GM12878 (cell line): ENCODE measurements at regions not wholly inside any gene's neighbourhood (a gene's known extent, or its start where the extent isn't known, plus 50 kb on each side); places are given as distances from the start of the nearest gene placed in this dataset.

ENCODE experiments used
- ATAC-seq: fragments of 200-7000 bp; cut with Tn5 transposase; 3 replicates; pipeline ENCODE4 v1.9.1; 2020; ENCODE audit warnings: mild to moderate bottlenecking, moderate library complexity
- BruUV-seq: library from RNA; stranded (reverse); fragments of 400-500 nt; replicated peaks from 2 replicates; lab custom pipeline; 2021; lab: Mats Ljungman, UMichigan
- CTCF ChIA-PET: fragments of 300-600 bp; sonication (Branson Sonifier 250); formaldehyde crosslinking; extraction: SDS; loops from one replicate; lab custom pipeline; 2021; ENCODE audit warnings: inconsistent platforms; lab: Yijun Ruan, JAX
- POLR2A ChIA-PET: fragments of 350-600 bp; formaldehyde crosslinking; extraction: SDS; loops from one replicate; lab custom pipeline; 2021; ENCODE audit warnings: inconsistent platforms; lab: Charles Lee
- RAD21 ChIA-PET: fragments of 300-600 bp; sonication (Branson Sonifier 250); formaldehyde crosslinking; loops from one replicate; lab custom pipeline; 2023; ENCODE audit warnings: antibody characterized with exemption; ENCODE audit not compliant: unreplicated experiment; lab: Charles Lee
- SMC1A ChIA-PET: fragments of 300-600 bp; sonication (Branson Sonifier 250); formaldehyde crosslinking; loops from one replicate; lab custom pipeline; 2023; ENCODE audit not compliant: unreplicated experiment, uncharacterized antibody; lab: Charles Lee
- DNase-seq: peaks from one replicate; pipeline ENCODE4 v3.0.0-alpha.2; 2011; ENCODE audit warnings: low read depth, low spot score
- FAIRE-seq: peaks from 3 replicates; lab custom pipeline; 2011; peaks lifted over from hg19 to GRCh38; lab: Jason Lieb, UNC
- H2AFZ ChIP-seq: 2 replicates; pipeline ENCODE4 v1.6.0; 2011; ENCODE audit warnings: low read depth, low read length, control low read depth; ENCODE audit not compliant: control insufficient read depth
- H3K27ac ChIP-seq: 2 replicates; pipeline ENCODE4 v1.5.1; 2011; ENCODE audit warnings: control low read depth; ENCODE audit not compliant: control insufficient read depth, insufficient read depth
- H3K27me3 ChIP-seq, 2 experiments: replicated peaks in 1 of 2; 2 replicates each; pipeline versions ENCODE4 v1.6.0 to v1.6.1; 2011; ENCODE audit warnings: low read length in 1 of 2; ENCODE audit not compliant: control insufficient read depth in 2 of 2, insufficient read depth in 2 of 2
- H3K36me3 ChIP-seq, 2 experiments: 2 replicates each; pipeline ENCODE4 v1.5.1; 2011; ENCODE audit warnings: low read length in 1 of 2; ENCODE audit not compliant: control insufficient read depth in 2 of 2, insufficient read depth in 2 of 2
- H3K4me1 ChIP-seq: 2 replicates; pipeline ENCODE4 v1.6.1; 2011; ENCODE audit warnings: mild to moderate bottlenecking, low read length, moderate library complexity, mixed read lengths; ENCODE audit not compliant: control insufficient read depth, insufficient read depth
- H3K4me2 ChIP-seq: 2 replicates; pipeline ENCODE4 v1.6.0; 2011; ENCODE audit warnings: control low read depth; ENCODE audit not compliant: control insufficient read depth, insufficient read depth
- H3K4me3 ChIP-seq: fragments of 200-600 bp; sonication (generic); 2 replicates; pipeline ENCODE4 v1.5.1; 2016
- H3K79me2 ChIP-seq: 2 replicates; pipeline ENCODE4 v1.6.0; 2011; ENCODE audit warnings: low read length; ENCODE audit not compliant: control insufficient read depth, insufficient read depth
- H3K9ac ChIP-seq: 2 replicates; pipeline ENCODE4 v1.8.0; 2011; ENCODE audit warnings: low read length, control low read depth, mixed read lengths; ENCODE audit not compliant: control insufficient read depth, insufficient read depth
- H3K9me3 ChIP-seq: replicated peaks from 3 replicates; pipeline ENCODE4 v1.5.1; 2011; ENCODE audit warnings: mild to moderate bottlenecking, low read length; ENCODE audit not compliant: control insufficient read depth, insufficient read depth
- H4K20me1 ChIP-seq: 2 replicates; pipeline ENCODE4 v1.6.0; 2011; ENCODE audit not compliant: control insufficient read depth, insufficient read depth
- CHD4 ChIP-seq: fragments of 200-600 bp; sonication (generic); IDR thresholded peaks from 2 replicates; pipeline ENCODE4 v1.6.1; 2016; ENCODE audit warnings: mild to moderate bottlenecking
- EED ChIP-seq: sonication (generic); IDR thresholded peaks from 2 replicates; pipeline ENCODE4 v1.6.1; 2016; ENCODE audit warnings: antibody characterized with exemption, low read depth
- MYB ChIP-seq: fragments of 150-350 bp; IDR thresholded peaks from 2 replicates; pipeline ENCODE4 v1.6.1; 2014; ENCODE audit warnings: mild to moderate bottlenecking, low read depth, low read length, borderline replicate concordance
- RAD21 ChIP-seq: IDR thresholded peaks from 2 replicates; pipeline ENCODE4 v1.6.1; 2011; ENCODE audit warnings: mild to moderate bottlenecking, low read depth, low read length, moderate library complexity; ENCODE audit not compliant: insufficient read depth
- RB1 ChIP-seq: fragments of 450-650 bp; formaldehyde crosslinking; IDR thresholded peaks from 2 replicates; pipeline ENCODE4 v1.6.1; 2017; ENCODE audit warnings: mild to moderate bottlenecking, borderline replicate concordance
- RUNX3 ChIP-seq: IDR thresholded peaks from 2 replicates; pipeline ENCODE4 v1.6.1; 2012; ENCODE audit warnings: low read length, inconsistent platforms
- SMAD1 ChIP-seq: fragments of 450-650 bp; IDR thresholded peaks from 2 replicates; pipeline ENCODE4 v1.6.1; 2018; ENCODE audit warnings: mild to moderate bottlenecking, low read depth; ENCODE audit not compliant: partially characterized antibody
- YY1 ChIP-seq: IDR thresholded peaks from 2 replicates; pipeline ENCODE4 v1.6.1; 2011; ENCODE audit warnings: low read depth, mild to moderate bottlenecking, low read length
- whole genome bisulfite sequencing: methylation state at CpG from one replicate; pipeline ENCODE4 v1.1.6; 2016; ENCODE audit warnings: low lambda C conversion rate; ENCODE audit not compliant: insufficient replicate concordance, insufficient coverage; ENCODE audit errors: missing lambda C conversion rate; 5-methylcytosine and 5-hydroxymethylcytosine counted together
- in situ Hi-C: fragments of 300-500 bp; cut with MboI; formaldehyde crosslinking; loops from 9 replicates; pipeline ENCODE4 v1.14.3; 2018; ENCODE audit warnings: mixed read lengths
- intact Hi-C: fragments of 100-400 bp; cut with micrococcal nuclease; formaldehyde crosslinking; loops from one replicate; pipeline ENCODE4 v1.14.2; 2022; ENCODE audit not compliant: unreplicated experiment
- TF ChIP-seq, protein P1 (sequence below): fragments of 450-650 bp; IDR thresholded peaks from 2 replicates; pipeline ENCODE4 v1.6.1; 2017; ENCODE audit warnings: mild to moderate bottlenecking, moderate library complexity
- TF ChIP-seq, protein P2 (sequence below): fragments of 450-650 bp; IDR thresholded peaks from 2 replicates; pipeline ENCODE4 v1.6.1; 2017; ENCODE audit warnings: antibody characterized with exemption, mild to moderate bottlenecking, moderate library complexity

DNA sequence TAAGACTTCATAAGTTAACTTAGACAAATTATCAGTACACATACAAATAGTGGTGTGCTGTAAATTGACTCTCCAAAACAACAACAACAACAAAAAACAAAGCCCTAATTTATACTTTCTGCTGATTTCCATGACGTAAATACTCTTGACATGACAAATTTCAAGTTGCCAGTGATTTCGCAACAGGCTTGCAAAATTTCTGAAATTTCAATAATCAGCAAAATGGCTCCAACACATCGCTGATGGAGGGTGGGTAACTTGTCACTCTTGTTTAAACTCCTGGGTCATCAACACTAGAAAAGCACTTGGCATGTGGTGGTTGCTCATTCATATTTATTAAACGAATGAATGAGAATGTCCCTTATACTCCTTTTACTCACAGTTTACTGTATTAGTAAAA is 205.2 kb upstream of the SATB1 start:
- Histone ChIP-seq H2AFZ (no peak overlapping the region), H3K27ac (no peak overlapping the region), H4K20me1 (no peaks in the 10 kb centered on the region), H3K27me3 (no peaks in the 10 kb centered on the region), H3K4me1 (no peaks in the 10 kb centered on the region), H3K79me2 (no peaks in the 10 kb centered on the region), H3K9me3 (no peaks in the 10 kb centered on the region), H3K9ac (no peak overlapping the region), H3K4me2 (no peak overlapping the region), H3K4me3 (no peak overlapping the region), H3K36me3 (no peaks in the 10 kb centered on the region)
- BruUV-seq, result no TSS peak
- RAD21 ChIA-PET, result no interaction called here
- ATAC-seq (no peak), FAIRE-seq (no peak), DNase-seq (no peak)
- SMC1A ChIA-PET, result no interaction called here
- TF ChIP-seq, protein P1, sequence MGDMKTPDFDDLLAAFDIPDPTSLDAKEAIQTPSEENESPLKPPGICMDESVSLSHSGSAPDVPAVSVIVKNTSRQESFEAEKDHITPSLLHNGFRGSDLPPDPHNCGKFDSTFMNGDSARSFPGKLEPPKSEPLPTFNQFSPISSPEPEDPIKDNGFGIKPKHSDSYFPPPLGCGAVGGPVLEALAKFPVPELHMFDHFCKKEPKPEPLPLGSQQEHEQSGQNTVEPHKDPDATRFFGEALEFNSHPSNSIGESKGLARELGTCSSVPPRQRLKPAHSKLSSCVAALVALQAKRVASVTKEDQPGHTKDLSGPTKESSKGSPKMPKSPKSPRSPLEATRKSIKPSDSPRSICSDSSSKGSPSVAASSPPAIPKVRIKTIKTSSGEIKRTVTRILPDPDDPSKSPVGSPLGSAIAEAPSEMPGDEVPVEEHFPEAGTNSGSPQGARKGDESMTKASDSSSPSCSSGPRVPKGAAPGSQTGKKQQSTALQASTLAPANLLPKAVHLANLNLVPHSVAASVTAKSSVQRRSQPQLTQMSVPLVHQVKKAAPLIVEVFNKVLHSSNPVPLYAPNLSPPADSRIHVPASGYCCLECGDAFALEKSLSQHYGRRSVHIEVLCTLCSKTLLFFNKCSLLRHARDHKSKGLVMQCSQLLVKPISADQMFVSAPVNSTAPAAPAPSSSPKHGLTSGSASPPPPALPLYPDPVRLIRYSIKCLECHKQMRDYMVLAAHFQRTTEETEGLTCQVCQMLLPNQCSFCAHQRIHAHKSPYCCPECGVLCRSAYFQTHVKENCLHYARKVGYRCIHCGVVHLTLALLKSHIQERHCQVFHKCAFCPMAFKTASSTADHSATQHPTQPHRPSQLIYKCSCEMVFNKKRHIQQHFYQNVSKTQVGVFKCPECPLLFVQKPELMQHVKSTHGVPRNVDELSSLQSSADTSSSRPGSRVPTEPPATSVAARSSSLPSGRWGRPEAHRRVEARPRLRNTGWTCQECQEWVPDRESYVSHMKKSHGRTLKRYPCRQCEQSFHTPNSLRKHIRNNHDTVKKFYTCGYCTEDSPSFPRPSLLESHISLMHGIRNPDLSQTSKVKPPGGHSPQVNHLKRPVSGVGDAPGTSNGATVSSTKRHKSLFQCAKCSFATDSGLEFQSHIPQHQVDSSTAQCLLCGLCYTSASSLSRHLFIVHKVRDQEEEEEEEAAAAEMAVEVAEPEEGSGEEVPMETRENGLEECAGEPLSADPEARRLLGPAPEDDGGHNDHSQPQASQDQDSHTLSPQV, result no peak
- no peak for TF ChIP-seq YY1
- no peak for TF ChIP-seq SMAD1
- no peak for TF ChIP-seq RB1
- TF ChIP-seq RAD21, result no peak
- TF ChIP-seq, protein P2, sequence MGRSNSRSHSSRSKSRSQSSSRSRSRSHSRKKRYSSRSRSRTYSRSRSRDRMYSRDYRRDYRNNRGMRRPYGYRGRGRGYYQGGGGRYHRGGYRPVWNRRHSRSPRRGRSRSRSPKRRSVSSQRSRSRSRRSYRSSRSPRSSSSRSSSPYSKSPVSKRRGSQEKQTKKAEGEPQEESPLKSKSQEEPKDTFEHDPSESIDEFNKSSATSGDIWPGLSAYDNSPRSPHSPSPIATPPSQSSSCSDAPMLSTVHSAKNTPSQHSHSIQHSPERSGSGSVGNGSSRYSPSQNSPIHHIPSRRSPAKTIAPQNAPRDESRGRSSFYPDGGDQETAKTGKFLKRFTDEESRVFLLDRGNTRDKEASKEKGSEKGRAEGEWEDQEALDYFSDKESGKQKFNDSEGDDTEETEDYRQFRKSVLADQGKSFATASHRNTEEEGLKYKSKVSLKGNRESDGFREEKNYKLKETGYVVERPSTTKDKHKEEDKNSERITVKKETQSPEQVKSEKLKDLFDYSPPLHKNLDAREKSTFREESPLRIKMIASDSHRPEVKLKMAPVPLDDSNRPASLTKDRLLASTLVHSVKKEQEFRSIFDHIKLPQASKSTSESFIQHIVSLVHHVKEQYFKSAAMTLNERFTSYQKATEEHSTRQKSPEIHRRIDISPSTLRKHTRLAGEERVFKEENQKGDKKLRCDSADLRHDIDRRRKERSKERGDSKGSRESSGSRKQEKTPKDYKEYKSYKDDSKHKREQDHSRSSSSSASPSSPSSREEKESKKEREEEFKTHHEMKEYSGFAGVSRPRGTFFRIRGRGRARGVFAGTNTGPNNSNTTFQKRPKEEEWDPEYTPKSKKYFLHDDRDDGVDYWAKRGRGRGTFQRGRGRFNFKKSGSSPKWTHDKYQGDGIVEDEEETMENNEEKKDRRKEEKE, result no peak
- no peak for TF ChIP-seq RUNX3
- TF ChIP-seq MYB, result no peak
- no peak for TF ChIP-seq CHD4
- TF ChIP-seq EED, result no peak
- POLR2A ChIA-PET, result no interaction called here
- intact Hi-C loops (no loop called here), in situ Hi-C loops (no loop called here)
- CTCF ChIA-PET, result no interaction called here
- 11% methylated on average over 4 of the region's 4 CpGs for WGBS
